ENCODE measurements at regions not wholly inside any gene's neighbourhood (a gene's known extent, or its start where the extent isn't known, plus 50 kb on each side); places are given as distances from the start of the nearest gene placed in this dataset.

DNA sequence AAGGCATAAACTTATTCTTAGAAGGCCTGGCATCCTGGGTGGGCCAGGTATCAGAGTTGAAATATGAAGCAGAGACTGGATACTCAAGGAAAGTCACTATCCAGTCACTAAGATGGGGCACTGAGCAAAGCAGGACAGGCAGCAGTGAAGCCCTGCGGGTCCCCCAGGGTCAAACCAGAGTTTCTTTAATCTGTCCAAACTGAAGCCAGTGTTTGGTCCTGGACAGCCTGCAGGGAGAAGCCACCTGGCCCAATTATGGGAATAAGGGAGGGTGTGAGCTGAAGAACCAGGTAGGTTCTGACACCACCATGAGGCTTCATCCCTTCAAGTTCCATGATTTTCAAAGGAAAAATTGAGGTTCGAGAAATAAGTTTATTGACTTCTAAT is 109.7 kb upstream of the FOXN2 start:
- TF ChIP-seq, protein P1, sequence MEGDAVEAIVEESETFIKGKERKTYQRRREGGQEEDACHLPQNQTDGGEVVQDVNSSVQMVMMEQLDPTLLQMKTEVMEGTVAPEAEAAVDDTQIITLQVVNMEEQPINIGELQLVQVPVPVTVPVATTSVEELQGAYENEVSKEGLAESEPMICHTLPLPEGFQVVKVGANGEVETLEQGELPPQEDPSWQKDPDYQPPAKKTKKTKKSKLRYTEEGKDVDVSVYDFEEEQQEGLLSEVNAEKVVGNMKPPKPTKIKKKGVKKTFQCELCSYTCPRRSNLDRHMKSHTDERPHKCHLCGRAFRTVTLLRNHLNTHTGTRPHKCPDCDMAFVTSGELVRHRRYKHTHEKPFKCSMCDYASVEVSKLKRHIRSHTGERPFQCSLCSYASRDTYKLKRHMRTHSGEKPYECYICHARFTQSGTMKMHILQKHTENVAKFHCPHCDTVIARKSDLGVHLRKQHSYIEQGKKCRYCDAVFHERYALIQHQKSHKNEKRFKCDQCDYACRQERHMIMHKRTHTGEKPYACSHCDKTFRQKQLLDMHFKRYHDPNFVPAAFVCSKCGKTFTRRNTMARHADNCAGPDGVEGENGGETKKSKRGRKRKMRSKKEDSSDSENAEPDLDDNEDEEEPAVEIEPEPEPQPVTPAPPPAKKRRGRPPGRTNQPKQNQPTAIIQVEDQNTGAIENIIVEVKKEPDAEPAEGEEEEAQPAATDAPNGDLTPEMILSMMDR (IDR thresholded peaks at IDR 0.05): no peak
- no peak for TF ChIP-seq POLR2A (IDR thresholded peaks at IDR 0.05)

All from right lobe of liver (tissue), 4 donors.